ENCODE measurements at regions not wholly inside any gene's neighbourhood (a gene's known extent, or its start where the extent isn't known, plus 50 kb on each side); places are given as distances from the start of the nearest gene placed in this dataset.

DNA sequence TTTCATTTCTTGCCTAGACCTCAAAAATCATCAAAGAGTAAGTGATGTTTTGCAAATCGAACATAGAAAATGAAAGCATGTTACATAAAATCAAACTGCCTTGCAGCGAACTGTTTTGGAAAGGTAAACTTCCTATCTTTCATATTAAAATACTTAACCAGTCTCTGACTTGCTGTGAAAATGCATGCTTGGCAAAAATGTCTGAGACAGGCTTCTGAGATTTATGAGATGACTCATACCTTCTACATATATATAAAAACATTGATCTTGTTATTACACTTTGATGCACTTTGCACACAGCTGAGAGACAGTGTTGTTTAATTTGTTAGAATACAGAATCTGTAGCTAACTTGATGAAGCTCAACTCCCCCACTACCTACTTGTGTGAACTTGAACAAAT, 179.1 kb downstream of the KITLG start:
- POLR2A ChIA-PET, result no interaction called here
- no peak for DNase-seq
- H3K27me3 ChIP-seq (ENCODE audit: insufficient read depth, low read length, poor library complexity, severe bottlenecking), result no peaks in the 10 kb centered on the region
- Mint-ChIP-seq H3K27ac (peak overlapping the region in 1 of 8 donors; percentile 1), H3K4me3 (peak overlapping the region in 2 of 7 donors; percentile 2 to 4), H3K36me3 (no peaks in the 10 kb centered on the region), H3K4me1 (peaks cover 0 to 5% (median 5%) of the 10 kb centered on the region in 3 donors), H3K9me3 (no peaks in the 10 kb centered on the region), H3K27me3 (no peaks in the 10 kb centered on the region)
- no peaks in the 10 kb centered on the region for H3K4me1 ChIP-seq (ENCODE audit: insufficient read depth, low read length)
- CTCF ChIA-PET, result no interaction called here
- no peak overlapping the region for H3K4me3 ChIP-seq (ENCODE audit: low read length)
- H3K36me3 ChIP-seq (ENCODE audit: insufficient read depth, low read length), result no peaks in the 10 kb centered on the region
- H3K9me3 ChIP-seq (ENCODE audit: low read length), result no peaks in the 10 kb centered on the region
- H3K27ac ChIP-seq (ENCODE audit: low read depth, low read length), result no peak overlapping the region

DNA sequence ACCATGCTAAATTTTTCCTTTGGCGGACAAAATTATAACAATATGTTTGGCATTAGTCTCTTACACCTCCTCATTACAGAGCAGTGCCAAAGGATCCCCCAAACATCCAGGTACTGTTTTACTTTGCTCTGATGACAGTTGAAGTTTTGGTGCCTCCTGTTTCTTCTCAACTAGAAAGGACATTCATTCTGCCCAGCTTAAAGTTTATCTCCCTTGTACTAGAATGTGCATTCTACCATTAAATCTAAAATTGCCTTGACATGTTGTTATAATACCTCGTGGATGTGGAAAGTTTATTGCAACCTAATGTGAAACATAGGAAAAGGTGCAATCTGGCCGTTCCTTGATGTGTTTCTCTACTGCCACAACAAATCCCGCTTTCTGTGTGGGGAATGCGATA, 173.4 kb downstream of the KITLG start:
- Histone ChIP-seq H3K4me1 (ENCODE audit: insufficient read depth, low read length) (no peaks in the 10 kb centered on the region), H3K9me3 (ENCODE audit: low read length) (no peaks in the 10 kb centered on the region), H3K4me3 (ENCODE audit: low read length) (no peak overlapping the region), H3K27ac (ENCODE audit: low read depth, low read length) (no peak overlapping the region), H3K27me3 (ENCODE audit: insufficient read depth, low read length, poor library complexity, severe bottlenecking) (no peaks in the 10 kb centered on the region), H3K36me3 (ENCODE audit: insufficient read depth, low read length) (no peaks in the 10 kb centered on the region)
- ChIA-PET POLR2A (no interaction called here), CTCF (no interaction called here)
- Mint-ChIP-seq H3K27ac (no peak overlapping the region), H3K4me1 (no peaks in the 10 kb centered on the region), H3K4me3 (no peak overlapping the region), H3K9me3 (no peaks in the 10 kb centered on the region), H3K27me3 (peaks cover 0 to 1% of the 10 kb centered on the region in 2 donors), H3K36me3 (no peaks in the 10 kb centered on the region)
- no peak for DNase-seq

DNA sequence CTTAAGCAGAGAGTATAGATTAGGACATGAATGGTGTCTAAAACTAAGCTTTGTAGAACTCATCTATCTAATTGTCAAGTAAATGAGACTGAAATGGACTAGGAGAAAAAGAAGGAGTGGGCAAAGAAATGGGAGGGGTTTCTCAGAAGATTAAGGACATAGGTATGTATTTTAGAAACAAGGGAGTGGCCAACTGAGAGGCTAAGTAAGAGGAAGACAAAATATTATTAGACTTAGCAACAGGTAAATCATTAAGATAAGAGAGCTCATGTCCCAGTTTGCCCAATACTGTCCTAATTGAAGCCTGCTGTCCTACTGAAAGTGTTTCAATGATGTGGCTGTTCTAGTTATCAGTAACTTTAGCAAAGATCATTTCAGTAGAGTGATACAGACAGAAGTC, 171.4 kb downstream of the KITLG start:
- Histone ChIP-seq H3K4me1 (ENCODE audit: insufficient read depth, low read length) (no peaks in the 10 kb centered on the region), H3K27ac (ENCODE audit: low read depth, low read length) (no peak overlapping the region), H3K36me3 (ENCODE audit: insufficient read depth, low read length) (no peaks in the 10 kb centered on the region), H3K27me3 (ENCODE audit: insufficient read depth, low read length, poor library complexity, severe bottlenecking) (no peaks in the 10 kb centered on the region), H3K9me3 (ENCODE audit: low read length) (no peaks in the 10 kb centered on the region), H3K4me3 (ENCODE audit: low read length) (no peak overlapping the region)
- CTCF ChIA-PET, result no interaction called here
- DNase-seq, result no peak
- no peaks in the 10 kb centered on the region for H3K4me1 Mint-ChIP-seq
- peaks cover 0 to 1% of the 10 kb centered on the region in 2 donors for H3K27me3 Mint-ChIP-seq
- H3K36me3 Mint-ChIP-seq, result no peaks in the 10 kb centered on the region
- H3K4me3 Mint-ChIP-seq, result no peak overlapping the region
- H3K9me3 Mint-ChIP-seq, result no peaks in the 10 kb centered on the region
- no peak overlapping the region for H3K27ac Mint-ChIP-seq
- POLR2A ChIA-PET, result no interaction called here

DNA sequence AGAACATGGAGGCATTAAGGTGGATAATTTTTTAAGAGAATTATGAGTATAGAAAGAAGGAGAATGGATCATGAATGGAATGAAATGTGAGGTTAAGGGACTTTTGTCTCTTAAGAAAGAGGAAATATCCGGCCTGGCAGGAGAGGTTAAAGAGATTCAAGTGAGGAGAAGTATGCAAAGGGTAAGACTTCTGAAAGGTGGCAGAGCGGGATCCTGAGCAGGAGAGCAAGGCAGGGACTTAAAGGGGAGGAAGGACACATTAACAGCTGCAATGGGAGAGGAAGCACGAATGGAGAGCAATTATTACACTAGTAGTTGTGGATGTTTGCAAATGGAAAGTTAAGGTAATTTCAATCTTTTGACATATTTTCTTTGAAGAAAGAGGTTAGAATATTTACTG, 171.0 kb downstream of the KITLG start:
- no peak overlapping the region for H3K4me3 ChIP-seq (ENCODE audit: low read length)
- Mint-ChIP-seq H3K4me1 (no peaks in the 10 kb centered on the region), H3K36me3 (no peaks in the 10 kb centered on the region), H3K9me3 (no peaks in the 10 kb centered on the region), H3K27me3 (peaks cover 0 to 1% of the 10 kb centered on the region in 2 donors), H3K4me3 (no peak overlapping the region), H3K27ac (peak overlapping the region in 1 of 8 donors; percentile 75)
- no peak for DNase-seq
- POLR2A ChIA-PET, result no interaction called here
- H3K4me1 ChIP-seq (ENCODE audit: insufficient read depth, low read length), result no peaks in the 10 kb centered on the region
- no peak overlapping the region for H3K27ac ChIP-seq (ENCODE audit: low read depth, low read length)
- no peaks in the 10 kb centered on the region for H3K36me3 ChIP-seq (ENCODE audit: insufficient read depth, low read length)
- CTCF ChIA-PET, result no interaction called here
- no peaks in the 10 kb centered on the region for H3K9me3 ChIP-seq (ENCODE audit: low read length)
- H3K27me3 ChIP-seq (ENCODE audit: insufficient read depth, low read length, poor library complexity, severe bottlenecking), result no peaks in the 10 kb centered on the region

DNA sequence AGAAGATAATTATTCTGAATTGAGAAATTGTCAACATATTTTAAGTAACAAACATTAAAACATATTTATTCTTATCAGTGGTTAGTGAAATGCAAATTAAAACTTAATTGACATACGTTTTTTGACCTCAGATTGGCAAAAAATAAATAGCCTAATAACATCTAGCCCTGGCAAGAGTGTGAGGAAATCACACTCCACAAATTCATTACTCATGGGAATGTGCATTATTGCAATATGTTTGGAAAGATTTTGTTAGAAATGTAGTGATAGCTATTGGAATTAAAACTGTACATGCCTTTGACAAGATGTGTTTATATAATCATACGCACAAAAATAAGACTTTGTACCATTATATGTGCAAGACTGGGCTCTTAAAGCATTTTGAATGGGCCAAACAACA, 168.6 kb downstream of the KITLG start:
- H3K27ac Mint-ChIP-seq, result no peak overlapping the region
- ChIA-PET CTCF (no interaction called here), POLR2A (no interaction called here)
- no peaks in the 10 kb centered on the region for H3K9me3 Mint-ChIP-seq
- H3K4me1 Mint-ChIP-seq, result no peaks in the 10 kb centered on the region
- no peak overlapping the region for H3K4me3 Mint-ChIP-seq
- Histone ChIP-seq H3K4me1 (ENCODE audit: insufficient read depth, low read length) (no peaks in the 10 kb centered on the region), H3K4me3 (ENCODE audit: low read length) (no peak overlapping the region), H3K27me3 (ENCODE audit: insufficient read depth, low read length, poor library complexity, severe bottlenecking) (no peaks in the 10 kb centered on the region), H3K36me3 (ENCODE audit: insufficient read depth, low read length) (no peaks in the 10 kb centered on the region), H3K27ac (ENCODE audit: low read depth, low read length) (no peak overlapping the region), H3K9me3 (ENCODE audit: low read length) (no peaks in the 10 kb centered on the region)
- H3K27me3 Mint-ChIP-seq, result peaks cover 0 to 1% of the 10 kb centered on the region in 2 donors
- DNase-seq, result no peak
- H3K36me3 Mint-ChIP-seq, result no peaks in the 10 kb centered on the region

DNA sequence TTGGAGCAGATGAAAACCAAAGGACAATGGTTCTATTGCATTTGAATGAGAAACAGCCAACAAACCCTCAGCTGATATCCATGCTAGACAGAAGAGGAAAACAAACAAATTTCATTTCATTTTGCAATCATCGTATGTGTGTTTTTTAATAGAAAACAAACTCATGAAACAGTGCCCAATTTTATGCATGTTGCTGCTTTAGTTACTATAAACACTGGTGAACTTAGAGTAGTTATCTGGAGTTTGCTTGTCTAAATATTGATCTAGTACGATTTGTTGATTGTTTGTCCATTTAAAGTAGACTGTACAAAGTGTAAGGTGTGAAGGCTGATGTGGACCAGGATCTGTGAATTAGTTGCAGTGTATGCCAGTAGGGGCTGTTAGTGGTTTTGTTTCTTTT, 166.6 kb downstream of the KITLG start:
- Mint-ChIP-seq H3K27me3 (peaks cover 0 to 1% of the 10 kb centered on the region in 2 donors), H3K4me3 (no peak overlapping the region), H3K36me3 (no peaks in the 10 kb centered on the region), H3K27ac (no peak overlapping the region), H3K4me1 (no peaks in the 10 kb centered on the region), H3K9me3 (no peaks in the 10 kb centered on the region)
- Histone ChIP-seq H3K4me3 (ENCODE audit: low read length) (no peak overlapping the region), H3K9me3 (ENCODE audit: low read length) (no peaks in the 10 kb centered on the region), H3K27me3 (ENCODE audit: insufficient read depth, low read length, poor library complexity, severe bottlenecking) (no peaks in the 10 kb centered on the region), H3K4me1 (ENCODE audit: insufficient read depth, low read length) (no peaks in the 10 kb centered on the region), H3K27ac (ENCODE audit: low read depth, low read length) (no peak overlapping the region), H3K36me3 (ENCODE audit: insufficient read depth, low read length) (no peaks in the 10 kb centered on the region)
- ChIA-PET CTCF (no interaction called here), POLR2A (no interaction called here)
- DNase-seq, result no peak

DNA sequence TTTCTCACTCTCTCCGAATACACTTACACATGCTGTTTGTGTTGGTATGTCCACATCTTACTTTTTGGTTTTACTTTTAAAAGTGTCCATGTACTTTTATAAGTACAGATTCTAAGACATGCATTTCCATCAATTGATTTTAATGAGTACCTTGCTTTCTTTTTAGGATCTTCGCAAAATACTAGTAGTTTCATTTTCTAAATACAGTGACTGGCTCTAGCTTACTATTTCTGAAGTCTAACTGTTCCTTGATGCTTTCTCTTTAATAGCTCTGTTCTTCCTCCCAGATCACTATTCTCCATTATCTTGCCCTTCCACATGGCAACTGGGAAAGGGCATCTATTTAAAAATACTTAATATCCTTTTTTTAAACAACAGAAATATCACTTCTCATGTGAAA, 164.1 kb downstream of the KITLG start:
- Mint-ChIP-seq H3K27ac (no peak overlapping the region), H3K27me3 (peaks cover 0 to 3% of the 10 kb centered on the region in 2 donors), H3K9me3 (no peaks in the 10 kb centered on the region), H3K36me3 (no peaks in the 10 kb centered on the region), H3K4me3 (no peak overlapping the region), H3K4me1 (no peaks in the 10 kb centered on the region)
- Histone ChIP-seq H3K27ac (ENCODE audit: low read depth, low read length) (no peak overlapping the region), H3K4me3 (ENCODE audit: low read length) (no peak overlapping the region), H3K36me3 (ENCODE audit: insufficient read depth, low read length) (no peaks in the 10 kb centered on the region), H3K4me1 (ENCODE audit: insufficient read depth, low read length) (no peaks in the 10 kb centered on the region), H3K27me3 (ENCODE audit: insufficient read depth, low read length, poor library complexity, severe bottlenecking) (no peaks in the 10 kb centered on the region), H3K9me3 (ENCODE audit: low read length) (no peaks in the 10 kb centered on the region)
- ChIA-PET POLR2A (no interaction called here), CTCF (no interaction called here)
- no peak for DNase-seq

DNA sequence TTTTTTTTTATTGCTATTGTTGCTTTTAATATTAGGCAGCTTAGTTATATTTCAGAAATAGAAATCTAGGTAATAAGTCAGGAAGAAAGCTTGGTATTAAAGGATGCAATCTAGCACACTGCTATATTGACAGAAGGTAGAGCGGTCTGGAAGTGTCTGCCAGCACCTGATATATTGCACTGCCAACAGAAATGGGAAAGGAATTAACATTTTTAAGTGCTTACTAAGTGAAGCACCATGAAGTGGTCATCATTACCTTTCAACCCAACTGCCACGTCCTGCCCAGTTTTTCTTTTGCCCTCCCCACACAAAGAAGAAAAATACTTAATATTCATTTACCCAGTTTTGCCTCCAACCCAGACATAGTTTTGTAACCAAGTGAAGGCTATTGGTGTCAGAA, 163.5 kb downstream of the KITLG start:
- POLR2A ChIA-PET, result no interaction called here
- Mint-ChIP-seq H3K36me3 (no peaks in the 10 kb centered on the region), H3K9me3 (no peaks in the 10 kb centered on the region), H3K4me3 (no peak overlapping the region), H3K4me1 (no peaks in the 10 kb centered on the region), H3K27me3 (peaks cover 0 to 3% of the 10 kb centered on the region in 2 donors), H3K27ac (no peak overlapping the region)
- Histone ChIP-seq H3K36me3 (ENCODE audit: insufficient read depth, low read length) (no peaks in the 10 kb centered on the region), H3K4me1 (ENCODE audit: insufficient read depth, low read length) (no peaks in the 10 kb centered on the region), H3K9me3 (ENCODE audit: low read length) (no peaks in the 10 kb centered on the region), H3K4me3 (ENCODE audit: low read length) (no peak overlapping the region), H3K27me3 (ENCODE audit: insufficient read depth, low read length, poor library complexity, severe bottlenecking) (no peaks in the 10 kb centered on the region), H3K27ac (ENCODE audit: low read depth, low read length) (no peak overlapping the region)
- CTCF ChIA-PET, result no interaction called here
- DNase-seq, result no peak

DNA sequence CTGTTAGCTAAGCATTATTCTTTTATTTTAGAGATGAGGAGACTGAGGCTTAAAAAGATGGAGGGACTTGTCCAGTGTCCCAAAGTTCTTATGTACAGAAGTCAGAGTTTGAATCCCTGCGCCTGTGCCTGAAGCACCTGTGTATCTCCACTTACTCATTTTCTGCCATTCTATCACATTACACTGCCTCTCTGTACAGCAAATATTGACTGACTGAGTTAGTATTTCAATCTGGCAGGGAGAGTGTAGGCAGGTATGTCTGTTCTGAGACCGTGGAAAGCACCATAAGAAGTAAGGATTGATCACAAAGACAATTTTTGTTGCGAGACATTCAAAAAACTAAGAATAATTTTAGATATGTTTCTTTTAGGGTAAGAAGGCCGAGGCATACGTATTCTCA, 162.7 kb downstream of the KITLG start:
- no peaks in the 10 kb centered on the region for H3K9me3 Mint-ChIP-seq
- no peaks in the 10 kb centered on the region for H3K4me1 Mint-ChIP-seq
- peaks cover 0 to 3% of the 10 kb centered on the region in 2 donors for H3K27me3 Mint-ChIP-seq
- H3K36me3 Mint-ChIP-seq, result no peaks in the 10 kb centered on the region
- no peak overlapping the region for H3K27ac ChIP-seq (ENCODE audit: low read depth, low read length)
- ChIA-PET POLR2A (no interaction called here), CTCF (no interaction called here)
- H3K9me3 ChIP-seq (ENCODE audit: low read length), result no peaks in the 10 kb centered on the region
- no peak overlapping the region for H3K4me3 ChIP-seq (ENCODE audit: low read length)
- no peak overlapping the region for H3K27ac Mint-ChIP-seq
- no peak for DNase-seq
- H3K4me1 ChIP-seq (ENCODE audit: insufficient read depth, low read length), result no peaks in the 10 kb centered on the region
- H3K4me3 Mint-ChIP-seq, result no peak overlapping the region
- H3K36me3 ChIP-seq (ENCODE audit: insufficient read depth, low read length), result no peaks in the 10 kb centered on the region
- no peaks in the 10 kb centered on the region for H3K27me3 ChIP-seq (ENCODE audit: insufficient read depth, low read length, poor library complexity, severe bottlenecking)
